ENCODE measurements at regions not wholly inside any gene's neighbourhood (a gene's known extent, or its start where the extent isn't known, plus 50 kb on each side); places are given as distances from the start of the nearest gene placed in this dataset.

DNA sequence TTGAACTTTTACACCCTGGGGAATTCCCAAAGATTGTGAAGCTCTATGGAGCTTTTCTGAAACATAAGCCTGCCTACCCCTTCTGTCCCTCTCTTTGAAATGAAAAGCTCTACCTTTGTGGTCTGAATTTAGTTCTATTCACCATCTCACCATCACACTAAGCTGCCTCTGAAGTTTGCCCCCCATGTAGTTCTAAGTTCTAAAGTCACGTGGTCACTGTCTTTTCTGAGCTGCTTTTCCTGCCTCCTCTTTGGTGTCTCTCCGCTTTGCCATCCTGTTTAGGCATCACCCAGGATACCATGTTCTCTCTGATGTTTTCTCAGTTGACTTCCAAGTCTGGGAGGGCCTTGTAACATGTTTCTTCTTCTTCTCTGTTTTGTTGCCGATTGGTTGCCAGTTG, 2206.6 kb downstream of the MAT2B start:
- TF ChIP-seq, protein P1, sequence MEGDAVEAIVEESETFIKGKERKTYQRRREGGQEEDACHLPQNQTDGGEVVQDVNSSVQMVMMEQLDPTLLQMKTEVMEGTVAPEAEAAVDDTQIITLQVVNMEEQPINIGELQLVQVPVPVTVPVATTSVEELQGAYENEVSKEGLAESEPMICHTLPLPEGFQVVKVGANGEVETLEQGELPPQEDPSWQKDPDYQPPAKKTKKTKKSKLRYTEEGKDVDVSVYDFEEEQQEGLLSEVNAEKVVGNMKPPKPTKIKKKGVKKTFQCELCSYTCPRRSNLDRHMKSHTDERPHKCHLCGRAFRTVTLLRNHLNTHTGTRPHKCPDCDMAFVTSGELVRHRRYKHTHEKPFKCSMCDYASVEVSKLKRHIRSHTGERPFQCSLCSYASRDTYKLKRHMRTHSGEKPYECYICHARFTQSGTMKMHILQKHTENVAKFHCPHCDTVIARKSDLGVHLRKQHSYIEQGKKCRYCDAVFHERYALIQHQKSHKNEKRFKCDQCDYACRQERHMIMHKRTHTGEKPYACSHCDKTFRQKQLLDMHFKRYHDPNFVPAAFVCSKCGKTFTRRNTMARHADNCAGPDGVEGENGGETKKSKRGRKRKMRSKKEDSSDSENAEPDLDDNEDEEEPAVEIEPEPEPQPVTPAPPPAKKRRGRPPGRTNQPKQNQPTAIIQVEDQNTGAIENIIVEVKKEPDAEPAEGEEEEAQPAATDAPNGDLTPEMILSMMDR (IDR thresholded peaks at IDR 0.05; ENCODE audit: extremely low read depth in 1 of 2, insufficient read depth in 1 of 2, low read depth in 1 of 2, low read length in 2 of 2) = no peak
- TF ChIP-seq POLR2A (IDR thresholded peaks at IDR 0.05; ENCODE audit: low read depth, low read length) (no peak), POLR2AphosphoS5 (IDR thresholded peaks at IDR 0.05; ENCODE audit: insufficient read depth, low read depth, low read length) (no peak), FOS (IDR thresholded peaks at IDR 0.05; ENCODE audit: borderline replicate concordance, insufficient read depth, low read length) (no peak), EZH2 (IDR thresholded peaks at IDR 0.05; ENCODE audit: borderline replicate concordance, low read depth, low read length, severe bottlenecking) (no peak), MYC (IDR thresholded peaks at IDR 0.05; ENCODE audit: low read depth, low read length) (no peak), JUN (IDR thresholded peaks at IDR 0.05; ENCODE audit: borderline replicate concordance, insufficient read depth, insufficient read length, low read depth) (no peak), GATA2 (IDR thresholded peaks at IDR 0.05; ENCODE audit: insufficient read depth, insufficient read length, low read depth, low read length) (no peak)
- TF ChIP-seq, protein P2, sequence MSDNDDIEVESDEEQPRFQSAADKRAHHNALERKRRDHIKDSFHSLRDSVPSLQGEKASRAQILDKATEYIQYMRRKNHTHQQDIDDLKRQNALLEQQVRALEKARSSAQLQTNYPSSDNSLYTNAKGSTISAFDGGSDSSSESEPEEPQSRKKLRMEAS (IDR thresholded peaks at IDR 0.05; ENCODE audit: insufficient read depth, insufficient read length) = no peak

Measured in endothelial cell of umbilical vein (primary cell).